GM23338 (cell line): ENCODE measurements at regions not wholly inside any gene's neighbourhood (a gene's known extent, or its start where the extent isn't known, plus 50 kb on each side); places are given as distances from the start of the nearest gene placed in this dataset.

Experiments used
- ATAC-seq: fragments of 200-7000 bp; cut with Tn5 transposase; 3 replicates; pipeline ENCODE4 v1.9.1; 2020
- DNase-seq: peaks from one replicate; pipeline ENCODE4 v3.0.0-alpha.2; 2015; ENCODE audit warnings: low spot score
- H2AFZ ChIP-seq: fragments of 200-600 bp; sonication (generic); 2 replicates; pipeline ENCODE4 v1.8.0; 2016; ENCODE audit warnings: antibody characterized with exemption, mild to moderate bottlenecking, moderate library complexity
- H3F3A ChIP-seq: fragments of 200-600 bp; sonication (generic); replicated peaks from 2 replicates; pipeline ENCODE4 v1.8.0; 2017; ENCODE audit warnings: antibody characterized with exemption, mixed run types, low read depth
- H3K27ac ChIP-seq: fragments of 200-600 bp; sonication (generic); 2 replicates; pipeline ENCODE4 v1.6.1; 2016; ENCODE audit warnings: low read depth
- H3K27me3 ChIP-seq: fragments of 200-600 bp; sonication (generic); 2 replicates; pipeline ENCODE4 v1.8.0; 2016; ENCODE audit warnings: mild to moderate bottlenecking, mixed run types, moderate library complexity; ENCODE audit not compliant: insufficient read depth
- H3K36me3 ChIP-seq: fragments of 200-600 bp; sonication (generic); 2 replicates; pipeline ENCODE4 v1.8.0; 2016; ENCODE audit warnings: mild to moderate bottlenecking; ENCODE audit not compliant: insufficient read depth
- H3K4me1 ChIP-seq: fragments of 200-600 bp; sonication (generic); 2 replicates; pipeline ENCODE4 v1.8.0; 2016; ENCODE audit warnings: mild to moderate bottlenecking, moderate library complexity; ENCODE audit not compliant: insufficient read depth
- H3K4me2 ChIP-seq: fragments of 200-600 bp; sonication (generic); 2 replicates; pipeline ENCODE4 v1.7.1; 2017; ENCODE audit warnings: mixed run types
- H3K4me3 ChIP-seq: fragments of 200-600 bp; sonication (generic); 2 replicates; pipeline ENCODE4 v1.6.1; 2016; ENCODE audit warnings: mixed run types
- H3K79me2 ChIP-seq: fragments of 200-600 bp; sonication (generic); replicated peaks from 2 replicates; pipeline ENCODE4 v1.8.0; 2017; ENCODE audit warnings: mild to moderate bottlenecking; ENCODE audit not compliant: insufficient read depth
- H3K9me2 ChIP-seq: fragments of 200-600 bp; sonication (generic); 2 replicates; pipeline ENCODE4 v1.8.0; 2017; ENCODE audit not compliant: insufficient read depth
- H4K20me1 ChIP-seq: fragments of 200-600 bp; sonication (generic); replicated peaks from 2 replicates; pipeline ENCODE4 v1.8.0; 2017; ENCODE audit warnings: mild to moderate bottlenecking; ENCODE audit not compliant: insufficient read depth
- H3K27ac Mint-ChIP-seq: 2 replicates; pipeline ENCODE4 v1.8.0; 2020; ENCODE audit warnings: inconsistent platforms, mild to moderate bottlenecking, moderate library complexity, mixed read lengths
- H3K27me3 Mint-ChIP-seq: 3 replicates; pipeline ENCODE4 v1.8.0; 2022; ENCODE audit warnings: low read depth, mild to moderate bottlenecking, moderate library complexity, mixed read lengths, inconsistent platforms; ENCODE audit not compliant: insufficient read depth, poor library complexity
- H3K36me3 Mint-ChIP-seq: 3 replicates; pipeline ENCODE4 v1.8.0; 2021; ENCODE audit warnings: low read depth, mild to moderate bottlenecking, inconsistent platforms, moderate library complexity, mixed read lengths
- H3K4me1 Mint-ChIP-seq: 3 replicates; pipeline ENCODE4 v1.8.0; 2020; ENCODE audit warnings: mild to moderate bottlenecking, inconsistent platforms, mixed read lengths
- H3K4me3 Mint-ChIP-seq: 3 replicates; pipeline ENCODE4 v1.8.0; 2021; ENCODE audit warnings: moderate library complexity, mild to moderate bottlenecking, inconsistent platforms, mixed read lengths
- H3K9me3 Mint-ChIP-seq: 3 replicates; pipeline ENCODE4 v1.8.0; 2020; ENCODE audit warnings: moderate library complexity, mild to moderate bottlenecking, inconsistent platforms, mixed read lengths
- CREB1 ChIP-seq: fragments of 250-450 bp; sonication (Bioruptor Pico); IDR thresholded peaks from 2 replicates; pipeline ENCODE4 v1.5.0; 2020; ENCODE audit warnings: low read depth, mild to moderate bottlenecking, moderate library complexity
- CTCF ChIP-seq, 2 experiments: fragments of 200-600 bp in 1 of 2; sonication (generic) in 1 of 2; conservative IDR thresholded peaks; 2 replicates each; pipeline versions ENCODE4 v1.5.1 to v1.6.1; 2016 to 2017; ENCODE audit warnings: antibody characterized with exemption in 2 of 2, low read depth in 2 of 2, mild to moderate bottlenecking in 2 of 2, moderate library complexity in 1 of 2
- ETS1 ChIP-seq: IDR thresholded peaks from 2 replicates; pipeline ENCODE4 v1.6.1; 2016; ENCODE audit warnings: antibody characterized with exemption
- EZH2 ChIP-seq: fragments of 200-600 bp; sonication (generic); IDR thresholded peaks from one replicate; pipeline ENCODE4 v1.8.0; 2017; ENCODE audit warnings: antibody characterized with exemption, mild to moderate bottlenecking, low read depth; ENCODE audit not compliant: unreplicated experiment
- EZH2phosphoT487 ChIP-seq: fragments of 200-600 bp; sonication (generic); IDR thresholded peaks from one replicate; pipeline ENCODE4 v1.8.1; 2018; ENCODE audit warnings: antibody characterized with exemption; ENCODE audit not compliant: unreplicated experiment
- JUNB ChIP-seq: IDR thresholded peaks from one replicate; pipeline ENCODE4 v1.6.1; 2016; ENCODE audit warnings: antibody characterized with exemption; ENCODE audit not compliant: unreplicated experiment
- NANOG ChIP-seq: IDR thresholded peaks from 2 replicates; pipeline ENCODE4 v1.6.1; 2016; ENCODE audit warnings: antibody characterized with exemption, borderline replicate concordance
- POLR2AphosphoS5 ChIP-seq: IDR thresholded peaks from 2 replicates; pipeline ENCODE4 v1.6.1; 2016; ENCODE audit warnings: antibody characterized with exemption, low read depth
- REST ChIP-seq: IDR thresholded peaks from one replicate; pipeline ENCODE4 v1.6.1; 2018; ENCODE audit warnings: antibody characterized with exemption; ENCODE audit not compliant: unreplicated experiment
- STAT1 ChIP-seq: IDR thresholded peaks from one replicate; pipeline ENCODE4 v1.6.1; 2016; ENCODE audit warnings: antibody characterized with exemption; ENCODE audit not compliant: unreplicated experiment
- ZNF114 ChIP-seq: fragments of 250-450 bp; sonication (Bioruptor Pico); IDR thresholded peaks from 2 replicates; pipeline ENCODE4 v1.5.0; 2020; ENCODE audit warnings: mild to moderate bottlenecking, moderate library complexity
- ZNF331 ChIP-seq: fragments of 250-450 bp; sonication (Bioruptor Pico); IDR thresholded peaks from 2 replicates; pipeline ENCODE4 v1.5.0; 2020; ENCODE audit warnings: low read depth, mild to moderate bottlenecking, moderate library complexity

GRCh38 chrX:124651031-124651430 lies 304.7 kb downstream of the SH2D1A start (continued):
- TF ChIP-seq CTCF (conservative IDR thresholded peaks at IDR 0.05; ENCODE audit: low read depth in 2 of 2) (no peak), STAT1 (no peak), ZNF114 (CRISPR knock-in tag) (no peak), NANOG (no peak), POLR2AphosphoS5 (no peak), REST (no peak), ZNF331 (CRISPR knock-in tag) (no peak), CREB1 (no peak), JUNB (no peak), ETS1 (no peak), EZH2phosphoT487 (no peak), EZH2 (no peak)

- Histone ChIP-seq H4K20me1 (no peaks in the 10 kb centered on the region), H3K9me2 (no peaks in the 10 kb centered on the region), H3F3A (no peaks in the 10 kb centered on the region), H3K4me2 (no peak overlapping the region), H3K27ac (peak overlapping the region; percentile 81; the same call in 1 of the 2 replicates), H3K36me3 (no peaks in the 10 kb centered on the region), H3K79me2 (no peaks in the 10 kb centered on the region), H3K27me3 (no peaks in the 10 kb centered on the region), H3K4me3 (no peak overlapping the region), H2AFZ (no peak overlapping the region), H3K4me1 (no peaks in the 10 kb centered on the region)
- H3K9me3 Mint-ChIP-seq: no peaks in the 10 kb centered on the region
- DNase-seq: no peak
- peaks cover 1% of the 10 kb centered on the region for H3K27me3 Mint-ChIP-seq
- peaks cover 16% of the 10 kb centered on the region for H3K4me1 Mint-ChIP-seq
- H3K4me3 Mint-ChIP-seq: no peak overlapping the region
- ATAC-seq: no peak; the same call in 2 of the 3 replicates
- peak overlapping the region; percentile 65; the same call in 1 of the 2 replicates for H3K27ac Mint-ChIP-seq
- H3K36me3 Mint-ChIP-seq: no peaks in the 10 kb centered on the region
- no peak for TF ChIP-seq REST
- TF ChIP-seq NANOG: no peak
- TF ChIP-seq EZH2: no peak
- no peak for TF ChIP-seq EZH2phosphoT487
These were observed 319.4 kb downstream of the SH2D1A start for GRCh38 chrX:124665621-124666400.
